NCI-H1417 treated with DMSO at 0.1 percent for 48 hours (cell line): ENCODE measurements at regions not wholly inside any gene's neighbourhood (a gene's known extent, or its start where the extent isn't known, plus 50 kb on each side); places are given as distances from the start of the nearest gene placed in this dataset.
"Not testable (repeated sequence)": the region's sequence is repeated elsewhere in the genome, so short reads cannot be mapped to it uniquely, and the experiment has no call there.

Source experiments
- DNase-seq: peaks from one replicate; lab custom pipeline; 2025; lab: John Stamatoyannopoulos, UW

GRCh38 chr14:95818581-95818980 is 58.1 kb upstream of the TUNAR start:
- no peak for DNase-seq

GRCh38 chr14:95817271-95817670 is 59.4 kb upstream of the TUNAR start:
- no peak for DNase-seq

DNA sequence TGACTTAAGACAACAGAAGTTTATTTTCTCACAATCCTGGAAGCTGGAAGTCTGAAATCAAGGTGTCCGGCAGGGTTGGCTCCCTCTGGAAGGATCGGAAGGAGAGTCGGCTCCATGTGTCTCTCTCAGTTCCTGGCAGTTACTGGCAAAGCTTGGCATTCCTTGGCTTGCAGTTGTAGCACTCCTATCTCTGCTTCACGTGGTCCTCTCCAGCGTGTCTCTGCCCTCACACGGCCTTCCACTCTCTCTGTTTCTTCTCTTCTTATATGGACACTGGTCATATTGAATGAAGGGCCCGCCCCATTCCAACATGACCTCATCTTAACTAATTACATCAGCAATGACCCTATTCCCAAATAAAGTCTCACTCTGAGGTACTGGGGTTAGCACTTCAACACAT is 60.1 kb upstream of the TUNAR start:
- no peak for DNase-seq

DNA sequence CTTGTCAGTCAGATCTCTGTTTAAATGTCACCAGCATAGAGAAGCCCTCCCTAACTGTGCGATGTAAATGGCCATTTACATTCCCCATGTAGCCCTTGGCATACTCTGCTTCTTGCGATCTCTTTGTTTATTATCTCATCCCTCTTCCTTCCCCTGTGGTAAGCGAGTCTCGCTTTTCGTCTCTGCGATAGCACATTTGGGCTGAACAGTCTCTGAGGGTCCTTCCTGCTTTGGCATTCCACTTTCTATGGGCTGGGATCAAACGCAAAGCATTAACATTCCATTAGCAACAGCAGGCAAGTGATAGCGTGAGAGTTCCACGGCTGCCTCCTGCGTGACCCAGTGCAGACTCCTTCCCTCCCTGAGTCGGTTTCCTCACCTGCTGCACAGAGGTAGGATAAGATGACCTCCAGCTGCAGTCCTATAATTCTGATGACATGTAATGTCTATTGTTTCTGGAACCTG is 61.4 kb upstream of the TUNAR start:
- DNase-seq: no peak

GRCh38 chr14:95814363-95815225 is 62.0 kb upstream of the TUNAR start:
- no peak for DNase-seq

- no peak for DNase-seq
Measured at GRCh38 chr14:95811813-95812212, 64.8 kb upstream of the TUNAR start.

DNA sequence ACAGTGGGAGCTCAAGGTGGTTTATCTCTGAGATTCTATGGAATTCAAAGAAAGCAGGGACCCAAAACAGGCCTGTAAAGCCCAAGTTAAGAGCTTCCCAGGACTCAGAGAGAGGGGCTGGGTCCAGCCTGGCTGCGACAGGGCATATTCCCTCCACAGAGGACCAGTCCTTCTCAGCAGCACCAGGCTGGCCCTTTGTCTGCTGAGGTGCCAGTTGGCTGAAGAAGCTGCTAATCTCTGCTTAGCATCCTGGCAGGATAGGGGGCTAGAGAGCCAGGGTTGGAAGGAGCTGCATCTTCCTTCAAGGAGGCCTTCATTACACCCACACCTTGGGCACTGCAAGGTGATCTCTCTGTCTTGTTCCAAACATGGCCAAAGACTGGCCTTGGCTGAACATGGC is 68.3 kb upstream of the TUNAR start:
- no peak for DNase-seq

GRCh38 chr14:95796788-95797187 is 79.8 kb upstream of the TUNAR start:
- DNase-seq: no peak

DNA sequence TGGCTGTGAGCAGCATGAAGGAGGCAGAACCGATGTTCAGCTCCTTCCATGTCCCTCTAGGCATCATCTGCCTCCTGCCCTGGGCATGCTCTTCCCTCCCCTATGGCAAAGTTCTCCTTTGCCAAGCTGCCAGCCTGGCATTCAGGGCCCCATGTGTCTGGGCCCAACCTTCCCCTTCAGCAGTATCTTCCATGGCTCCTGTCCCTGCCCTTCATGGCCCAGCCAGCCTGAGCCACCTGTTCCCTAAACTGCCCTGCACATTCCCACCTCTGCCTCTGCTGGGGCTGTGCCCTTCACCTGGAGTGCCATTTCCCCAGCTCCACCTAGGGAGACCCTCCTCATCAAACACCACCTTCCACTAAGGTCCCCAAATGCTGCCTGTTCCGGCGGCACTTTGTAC is 74.0 kb upstream of the TCL1A start:
- no peak for DNase-seq

DNA sequence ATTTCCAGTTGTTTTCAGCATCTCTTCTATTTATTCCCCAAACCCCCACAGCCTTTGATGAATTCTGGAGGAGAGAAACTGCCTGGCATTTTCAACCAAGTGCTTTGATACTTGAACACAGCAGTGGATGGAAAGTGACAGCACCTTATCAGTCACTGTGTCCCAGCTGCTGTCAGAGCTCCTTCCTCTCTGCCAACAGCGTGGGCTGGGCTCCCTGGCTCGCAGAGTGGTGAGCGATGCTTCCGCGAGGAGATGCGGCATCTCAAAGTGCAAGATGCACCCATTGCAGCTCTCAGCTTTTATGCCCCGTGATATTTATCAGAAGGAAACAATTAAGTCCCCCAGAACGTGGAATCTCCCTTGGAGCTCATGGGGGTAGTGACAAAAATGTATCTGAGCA is 72.6 kb upstream of the TCL1A start:
- DNase-seq: no peak

DNA sequence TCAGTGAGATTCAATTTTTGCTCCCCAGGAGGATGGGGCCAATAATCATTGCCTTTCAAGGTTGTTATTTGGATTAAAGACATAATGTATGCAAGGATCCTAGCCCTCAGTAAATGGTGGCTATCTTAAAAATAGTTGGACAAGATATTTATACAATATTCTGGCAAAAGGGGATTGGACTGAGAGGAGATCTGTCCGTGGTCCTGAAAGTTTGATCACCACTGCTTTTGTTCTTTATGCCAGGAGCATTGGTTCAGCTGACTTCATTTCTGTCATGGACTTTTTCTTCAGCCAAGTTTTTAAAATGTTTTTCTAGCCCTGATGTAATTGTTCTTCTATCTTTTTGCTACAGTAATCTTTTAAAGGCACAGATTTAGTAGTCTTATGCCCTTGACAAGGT is 70.2 kb upstream of the TCL1A start:
- no peak for DNase-seq

- peak; percentile 35 for DNase-seq
Measured at GRCh38 chr14:95776798-95777534, 63.0 kb upstream of the TCL1A start.

DNA sequence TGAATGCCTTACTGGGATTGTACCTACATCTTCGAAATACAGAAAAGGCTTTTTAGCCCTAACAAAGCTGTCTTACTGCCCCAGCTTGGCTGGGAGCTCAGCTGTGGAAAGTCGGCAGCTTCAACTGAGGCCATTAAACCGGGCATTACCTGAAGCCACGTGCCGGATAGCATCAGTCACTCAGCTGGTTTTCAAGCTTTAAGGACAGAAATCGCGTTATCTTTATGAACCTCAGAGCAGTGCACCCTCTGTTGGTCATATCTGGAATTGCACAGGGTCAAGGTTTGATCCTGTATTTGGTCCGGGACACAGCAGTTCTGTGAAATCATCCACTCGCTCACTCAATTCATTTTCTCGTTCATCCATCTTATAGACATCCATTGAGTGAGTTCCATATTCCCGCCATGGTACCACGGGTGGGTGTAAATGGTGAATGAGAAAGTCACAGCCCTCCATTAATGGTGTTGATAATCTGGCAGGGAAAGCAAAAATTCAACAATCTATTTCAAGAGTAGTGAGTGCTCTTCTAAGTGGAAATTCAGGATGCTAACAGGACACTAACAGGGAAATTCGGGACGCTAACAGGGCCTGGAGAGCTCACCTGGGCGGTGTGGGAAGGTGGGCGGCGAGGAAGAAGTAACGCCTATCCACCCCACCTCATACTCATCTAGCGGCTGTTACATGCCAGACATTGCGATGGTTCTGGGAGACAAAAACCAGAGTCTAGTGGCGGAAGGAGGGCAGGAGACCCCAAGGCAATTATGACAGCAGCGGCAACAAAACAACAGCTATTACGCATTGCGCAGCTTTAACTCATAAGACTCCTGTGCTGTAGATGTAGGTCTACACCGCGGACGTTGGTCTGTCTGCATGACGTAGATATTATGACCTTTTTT is 60.6 kb upstream of the TCL1A start:
- DNase-seq: no peak

- no peak for DNase-seq
Measured at GRCh38 chr14:95770777-95771176, 56.9 kb upstream of the TCL1A start.

GRCh38 chr14:95769976-95770375 is 56.1 kb upstream of the TCL1A start:
- no peak for DNase-seq

GRCh38 chr14:95769431-95769830 is 55.5 kb upstream of the TCL1A start:
- DNase-seq: not testable (repeated sequence)

GRCh38 chr14:95765051-95765450 is 51.1 kb upstream of the TCL1A start:
- no peak for DNase-seq

DNA sequence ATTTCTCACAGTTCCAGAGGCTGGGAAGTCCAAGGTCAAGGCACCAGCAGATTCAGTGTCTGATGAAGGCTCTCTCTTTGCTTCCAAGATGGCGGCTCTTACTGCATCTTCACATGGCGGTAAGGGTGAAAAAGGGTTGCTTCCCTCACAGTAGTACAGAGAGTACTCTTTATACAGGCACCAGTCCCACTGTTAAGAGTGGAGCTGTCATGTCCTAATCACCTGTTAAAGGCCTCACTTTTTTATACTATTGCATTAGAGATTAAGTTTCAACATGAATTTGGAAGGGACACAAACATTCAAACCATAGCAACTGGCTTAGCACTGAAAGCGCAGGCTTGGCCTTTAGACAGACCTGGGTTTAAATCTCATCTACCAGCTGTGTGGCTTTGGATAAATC is 50.0 kb upstream of the TCL1A start:
- DNase-seq: no peak
